OCI-LY7 (cell line): ENCODE measurements at regions not wholly inside any gene's neighbourhood (a gene's known extent, or its start where the extent isn't known, plus 50 kb on each side); places are given as distances from the start of the nearest gene placed in this dataset.

Experiments
- BruUV-seq: library from RNA; stranded (reverse); fragments of 400-500 nt; replicated peaks from 2 replicates; lab custom pipeline; 2021; lab: Mats Ljungman, UMichigan
- CTCF ChIA-PET: fragments of 300-600 bp; sonication (Branson Sonifier 250); formaldehyde crosslinking; loops from one replicate; lab custom pipeline; 2022; ENCODE audit warnings: antibody characterized with exemption; ENCODE audit not compliant: unreplicated experiment; lab: Charles Lee
- POLR2A ChIA-PET: fragments of 300-600 bp; sonication (Branson Sonifier 250); formaldehyde crosslinking; loops from one replicate; lab custom pipeline; 2022; ENCODE audit warnings: antibody characterized with exemption; lab: Charles Lee
- DNase-seq: peaks from one replicate; pipeline ENCODE4 v3.0.0-alpha.2; 2015; ENCODE audit warnings: low spot score
- H2AFZ ChIP-seq: fragments of 200-600 bp; sonication (generic), shearing (Covaris generic); 2 replicates; pipeline ENCODE4 v1.6.1; 2014; ENCODE audit warnings: mild to moderate bottlenecking, antibody characterized with exemption, low read length, moderate library complexity
- H3K27ac ChIP-seq: fragments of 200-600 bp; sonication (generic); 2 replicates; pipeline ENCODE4 v1.5.1; 2014; ENCODE audit warnings: mixed run types, low read depth, mild to moderate bottlenecking, moderate library complexity, low read length, inconsistent platforms; ENCODE audit not compliant: poor library complexity, severe bottlenecking
- H3K36me3 ChIP-seq: fragments of 200-600 bp; sonication (generic); 2 replicates; pipeline ENCODE4 v1.6.1; 2014; ENCODE audit warnings: mild to moderate bottlenecking, antibody characterized with exemption, low read length, moderate library complexity, mixed read lengths; ENCODE audit not compliant: insufficient read depth
- H3K4me1 ChIP-seq: fragments of 200-600 bp; sonication (generic); 2 replicates; pipeline ENCODE4 v1.5.1; 2014; ENCODE audit warnings: mild to moderate bottlenecking, low read length; ENCODE audit not compliant: insufficient read depth, poor library complexity, severe bottlenecking
- H3K4me2 ChIP-seq: fragments of 200-600 bp; sonication (generic); 2 replicates; pipeline ENCODE4 v1.6.1; 2014; ENCODE audit warnings: mild to moderate bottlenecking, low read length
- H3K4me3 ChIP-seq: fragments of 200-600 bp; sonication (generic); 2 replicates; pipeline ENCODE4 v1.5.1; 2014; ENCODE audit warnings: mild to moderate bottlenecking, low read depth, low read length; ENCODE audit not compliant: poor library complexity, severe bottlenecking
- H3K79me2 ChIP-seq: fragments of 200-600 bp; sonication (generic); 2 replicates; pipeline ENCODE4 v1.6.1; 2016; ENCODE audit warnings: low read depth, mild to moderate bottlenecking, low read length, moderate library complexity, mixed read lengths; ENCODE audit not compliant: insufficient read depth
- H3K9me2 ChIP-seq: fragments of 200-600 bp; sonication (generic); 2 replicates; pipeline ENCODE4 v1.6.1; 2016; ENCODE audit warnings: mild to moderate bottlenecking, low read length, mixed read lengths; ENCODE audit not compliant: insufficient read depth
- H3K9me3 ChIP-seq: fragments of 200-600 bp; sonication (generic); 2 replicates; pipeline ENCODE4 v1.6.1; 2014; ENCODE audit warnings: mild to moderate bottlenecking, mixed run types, low read length, mixed read lengths
- H4K20me1 ChIP-seq: fragments of 200-600 bp; sonication (generic); 2 replicates; pipeline ENCODE4 v1.6.1; 2014; ENCODE audit warnings: mild to moderate bottlenecking, antibody characterized with exemption, low read length, moderate library complexity, mixed read lengths; ENCODE audit not compliant: insufficient read depth
- EZH2phosphoT487 ChIP-seq: fragments of 200-600 bp; sonication (generic); IDR thresholded peaks from 2 replicates; pipeline ENCODE4 v1.6.1; 2018; ENCODE audit warnings: low read depth, borderline replicate concordance, mild to moderate bottlenecking, mixed run types, antibody characterized with exemption, low read length, moderate library complexity, mixed read lengths
- intact Hi-C: fragments of 100-400 bp; cut with micrococcal nuclease; formaldehyde crosslinking; loops from one replicate; pipeline ENCODE4 v1.10.0; 2022; ENCODE audit not compliant: unreplicated experiment
- TF ChIP-seq, protein P1 (sequence below): fragments of 200-600 bp; sonication (generic); conservative IDR thresholded peaks from 2 replicates; pipeline ENCODE4 v1.5.1; 2014; ENCODE audit warnings: mild to moderate bottlenecking, antibody characterized with exemption, low read length, moderate library complexity, mixed read lengths

DNA sequence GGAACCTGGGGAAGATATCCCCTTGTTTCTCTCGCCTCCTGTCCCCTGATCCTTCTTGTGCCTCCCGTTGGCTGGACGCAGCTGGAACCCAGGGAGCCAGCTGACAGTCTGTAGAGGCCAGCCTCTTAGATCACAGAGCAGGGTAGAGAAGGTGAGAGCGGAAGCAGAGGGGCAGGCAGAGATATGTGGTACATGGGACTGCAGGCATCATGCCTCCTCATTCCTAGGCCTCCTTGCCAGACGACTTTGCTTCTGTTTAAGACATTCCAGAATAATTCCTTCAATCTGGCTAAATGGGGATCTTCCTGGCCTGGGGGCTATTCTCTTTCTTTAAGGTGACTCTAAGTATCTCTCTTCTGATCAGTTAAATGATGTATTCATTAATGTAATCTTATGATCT is 89.4 kb upstream of the MAX start:
- H3K9me2 ChIP-seq, result no peaks in the 10 kb centered on the region
- H3K4me2 ChIP-seq, result no peak overlapping the region
- ChIA-PET CTCF (no interaction called here), POLR2A (no interaction called here)
- intact Hi-C loops, result no loop called here
- H3K9me3 ChIP-seq, result no peaks in the 10 kb centered on the region
- BruUV-seq, result no TSS peak
- H3K79me2 ChIP-seq, result no peaks in the 10 kb centered on the region
- no peak overlapping the region for H2AFZ ChIP-seq
- peaks cover 38% of the 10 kb centered on the region for H3K4me1 ChIP-seq
- H4K20me1 ChIP-seq, result no peaks in the 10 kb centered on the region
- no peak for DNase-seq
- no peak overlapping the region for H3K4me3 ChIP-seq
- H3K27ac ChIP-seq, result no peak overlapping the region
- TF ChIP-seq EZH2phosphoT487, result no peak
- TF ChIP-seq, protein P1, sequence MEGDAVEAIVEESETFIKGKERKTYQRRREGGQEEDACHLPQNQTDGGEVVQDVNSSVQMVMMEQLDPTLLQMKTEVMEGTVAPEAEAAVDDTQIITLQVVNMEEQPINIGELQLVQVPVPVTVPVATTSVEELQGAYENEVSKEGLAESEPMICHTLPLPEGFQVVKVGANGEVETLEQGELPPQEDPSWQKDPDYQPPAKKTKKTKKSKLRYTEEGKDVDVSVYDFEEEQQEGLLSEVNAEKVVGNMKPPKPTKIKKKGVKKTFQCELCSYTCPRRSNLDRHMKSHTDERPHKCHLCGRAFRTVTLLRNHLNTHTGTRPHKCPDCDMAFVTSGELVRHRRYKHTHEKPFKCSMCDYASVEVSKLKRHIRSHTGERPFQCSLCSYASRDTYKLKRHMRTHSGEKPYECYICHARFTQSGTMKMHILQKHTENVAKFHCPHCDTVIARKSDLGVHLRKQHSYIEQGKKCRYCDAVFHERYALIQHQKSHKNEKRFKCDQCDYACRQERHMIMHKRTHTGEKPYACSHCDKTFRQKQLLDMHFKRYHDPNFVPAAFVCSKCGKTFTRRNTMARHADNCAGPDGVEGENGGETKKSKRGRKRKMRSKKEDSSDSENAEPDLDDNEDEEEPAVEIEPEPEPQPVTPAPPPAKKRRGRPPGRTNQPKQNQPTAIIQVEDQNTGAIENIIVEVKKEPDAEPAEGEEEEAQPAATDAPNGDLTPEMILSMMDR, result no peak
- H3K36me3 ChIP-seq, result no peaks in the 10 kb centered on the region

DNA sequence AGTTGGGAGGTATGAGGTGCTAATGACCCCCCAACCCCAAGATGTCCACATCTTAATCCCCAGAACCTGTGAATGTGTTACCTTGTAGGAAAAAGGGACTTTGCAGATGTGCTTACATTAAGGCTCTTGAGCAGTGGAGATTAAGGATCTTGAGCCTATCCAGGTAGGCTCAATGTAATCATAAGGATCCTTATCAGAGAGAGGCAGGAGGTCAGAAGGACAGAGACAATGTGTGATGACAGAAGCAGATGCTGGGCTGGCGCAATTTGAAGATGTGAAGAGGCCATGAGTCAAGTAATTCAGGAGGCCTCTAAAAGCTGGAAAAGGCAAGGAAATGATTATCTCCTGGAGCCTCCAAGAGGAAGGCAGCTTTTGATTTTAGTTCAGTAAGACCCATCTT is 90.4 kb upstream of the MAX start:
- POLR2A ChIA-PET, result interaction anchor here (5.4 kb wide), 1 partner anchor 14 kb away, joined by 42 read pairs; no protein-coding TSS in a partner anchor
- no TSS peak for BruUV-seq

More for the DNA sequence above, 90.4 kb upstream of the MAX start:
- Histone ChIP-seq H3K4me2 (no peak overlapping the region), H3K4me1 (peaks cover 30% of the 10 kb centered on the region), H2AFZ (no peak overlapping the region), H4K20me1 (no peaks in the 10 kb centered on the region), H3K79me2 (no peaks in the 10 kb centered on the region), H3K27ac (no peak overlapping the region), H3K9me2 (no peaks in the 10 kb centered on the region), H3K9me3 (no peaks in the 10 kb centered on the region), H3K4me3 (no peak overlapping the region), H3K36me3 (no peaks in the 10 kb centered on the region)
- TF ChIP-seq EZH2phosphoT487, result no peak
- TF ChIP-seq, protein P1, result no peak
- CTCF ChIA-PET, result no interaction called here
- DNase-seq, result no peak
- intact Hi-C loops, result no loop called here
